HPDE6-E6E7 (cell line): ENCODE measurements at regions not wholly inside any gene's neighbourhood (a gene's known extent, or its start where the extent isn't known, plus 50 kb on each side); places are given as distances from the start of the nearest gene placed in this dataset.
A peak's percentile ranks its signal among the peaks of the same experiment; 100 is the strongest.

Source experiments
- DNase-seq: peaks from one replicate; pipeline ENCODE4 v3.0.0; 2011; ENCODE audit warnings: missing footprints; ENCODE audit errors: extremely low spot score

GRCh38 chr11:8799273-8799672 lies 111.7 kb upstream of the AKIP1 start:
- DNase-seq: no peak

GRCh38 chr11:8800520-8801110 lies 110.4 kb upstream of the AKIP1 start:
- no peak for DNase-seq

- no peak for DNase-seq
Observed at GRCh38 chr11:8801121-8801520, 109.9 kb upstream of the AKIP1 start.

GRCh38 chr11:8802251-8802650 lies 108.7 kb upstream of the AKIP1 start:
- no peak for DNase-seq

GRCh38 chr11:8803973-8804372 lies 107.0 kb upstream of the AKIP1 start:
- no peak for DNase-seq

GRCh38 chr11:8805296-8805695 lies 105.7 kb upstream of the AKIP1 start:
- no peak for DNase-seq

- no peak for DNase-seq
Observed at GRCh38 chr11:8806974-8807373, 104.0 kb upstream of the AKIP1 start.

GRCh38 chr11:8807544-8808225 lies 103.3 kb upstream of the AKIP1 start:
- DNase-seq: no peak

GRCh38 chr11:8808226-8808585 lies 102.8 kb upstream of the AKIP1 start:
- DNase-seq: no peak

- DNase-seq: no peak
Observed at GRCh38 chr11:8809241-8809938, 101.6 kb upstream of the AKIP1 start.

GRCh38 chr11:8809939-8810539 lies 101.0 kb upstream of the AKIP1 start:
- DNase-seq: no peak

GRCh38 chr11:8810540-8811301 lies 100.3 kb upstream of the AKIP1 start:
- DNase-seq: no peak

GRCh38 chr11:8811571-8811970 lies 99.4 kb upstream of the AKIP1 start:
- DNase-seq: no peak

GRCh38 chr11:8812438-8812837 lies 98.6 kb upstream of the AKIP1 start:
- DNase-seq: no peak

- no peak for DNase-seq
Observed at GRCh38 chr11:8813658-8814057, 97.3 kb upstream of the AKIP1 start.

- peak; percentile 87 for DNase-seq
Observed at GRCh38 chr11:8814209-8814922, 96.6 kb upstream of the AKIP1 start.

- no peak for DNase-seq
Observed at GRCh38 chr11:8814923-8815240, 96.1 kb upstream of the AKIP1 start.

GRCh38 chr11:8818421-8818820 lies 92.6 kb upstream of the AKIP1 start:
- no peak for DNase-seq

- no peak for DNase-seq
Observed at GRCh38 chr11:8820401-8820800, 90.6 kb upstream of the AKIP1 start.

GRCh38 chr11:8822469-8822868 lies 88.5 kb upstream of the AKIP1 start:
- DNase-seq: no peak

- no peak for DNase-seq
Observed at GRCh38 chr11:8823174-8823742, 87.7 kb upstream of the AKIP1 start.
